Hippocampal formation (tissue), 2 donors: ENCODE measurements at regions not wholly inside any gene's neighbourhood (a gene's known extent, or its start where the extent isn't known, plus 50 kb on each side); places are given as distances from the start of the nearest gene placed in this dataset.

Experiments used
- DNase-seq, 2 donors: peaks; one replicate each; lab custom pipeline; 2025; lab: John Stamatoyannopoulos, UW

DNA sequence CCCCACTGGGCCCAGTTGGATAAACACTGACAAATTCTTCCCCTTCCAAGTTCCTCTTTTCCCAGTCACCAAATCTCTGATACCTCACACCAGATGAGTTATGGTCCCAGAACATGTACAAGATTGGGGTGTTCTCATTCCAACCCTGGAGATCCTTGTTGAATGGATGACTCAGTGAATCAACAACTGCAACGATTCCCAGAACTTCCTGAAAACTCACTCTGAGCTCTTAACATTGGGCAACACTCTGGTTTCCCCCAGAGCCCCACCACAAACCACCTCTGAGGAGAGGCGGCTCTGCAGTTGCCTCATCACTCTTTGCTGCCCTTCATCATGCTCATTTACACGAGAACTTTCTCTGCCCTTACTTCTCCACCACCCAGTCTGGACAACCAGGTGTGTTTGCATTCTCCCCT, 115.2 kb downstream of the MRPL14 start:
- DNase-seq, result no peak

DNA sequence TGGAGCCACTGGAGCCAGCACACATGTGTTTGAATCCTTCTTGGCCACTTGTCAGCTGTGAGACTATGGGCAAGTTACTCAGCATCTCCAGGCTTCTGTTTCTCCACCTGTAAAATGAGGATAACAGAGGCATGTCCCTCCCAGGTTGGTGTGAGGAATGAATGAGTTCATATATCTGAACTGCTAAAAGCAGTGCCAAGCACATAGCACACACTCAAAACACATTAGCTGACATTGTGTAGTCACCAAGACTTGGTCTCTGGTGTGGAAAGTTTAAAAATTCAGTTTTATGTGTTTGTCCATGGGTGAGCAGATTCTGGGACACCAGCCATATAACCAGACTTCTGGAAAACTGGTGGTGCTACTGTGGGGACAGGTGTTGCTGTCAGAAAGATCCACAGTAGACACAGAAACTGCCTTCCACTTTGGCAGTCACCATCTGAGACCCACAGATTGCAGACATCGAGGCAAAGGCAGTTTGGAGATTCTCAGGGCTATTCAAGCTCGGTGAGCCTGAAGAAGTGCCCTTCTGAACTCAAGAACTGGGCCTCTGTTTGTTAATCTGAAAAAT, 115.8 kb downstream of the MRPL14 start:
- no peak for DNase-seq

DNA sequence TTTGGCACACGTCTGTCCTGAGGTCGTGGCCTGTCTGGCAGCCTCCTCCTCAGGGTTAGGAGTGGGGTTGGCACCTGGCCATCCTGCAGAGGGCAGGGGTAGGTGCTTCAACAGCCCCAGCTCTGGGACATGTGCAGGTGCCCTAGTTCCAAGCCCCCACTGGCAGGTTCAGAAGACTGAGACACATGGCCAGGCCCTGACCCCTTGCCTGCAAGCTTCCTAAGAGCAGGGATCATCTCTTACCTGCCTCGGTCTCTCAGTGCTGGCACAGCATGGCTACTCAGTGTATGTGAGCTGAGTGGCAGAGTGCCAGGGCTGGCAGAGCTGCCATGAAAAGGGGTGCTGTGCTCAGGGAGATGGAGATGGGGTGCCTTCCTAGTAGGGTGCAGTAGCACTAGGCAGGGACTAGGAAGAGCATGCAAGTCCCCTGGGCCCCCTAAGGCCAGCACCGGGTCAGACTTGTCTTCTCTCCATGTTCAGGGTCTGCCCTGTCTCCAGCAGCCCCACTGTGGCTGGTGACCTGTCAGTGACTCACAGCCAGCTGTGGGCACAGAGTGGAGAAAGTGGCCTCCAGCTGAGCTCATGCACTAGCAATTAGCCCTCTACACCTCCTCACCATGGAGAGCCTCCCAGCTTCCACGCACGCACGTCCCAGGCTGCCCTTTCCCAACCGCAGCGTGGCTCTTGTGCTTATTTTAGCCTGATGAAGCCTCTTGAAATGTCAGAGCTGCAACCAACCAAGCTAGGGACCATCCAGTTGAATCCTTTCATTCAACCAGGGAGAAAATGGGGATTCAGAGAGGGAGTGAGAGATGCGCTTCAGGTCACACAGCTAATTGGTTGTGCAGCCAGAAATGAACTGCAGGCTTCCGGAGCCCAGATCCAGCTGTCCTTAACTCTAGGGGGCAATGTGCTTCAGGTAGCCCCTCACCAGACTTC, 116.6 kb downstream of the MRPL14 start:
- DNase-seq, result no peak

DNA sequence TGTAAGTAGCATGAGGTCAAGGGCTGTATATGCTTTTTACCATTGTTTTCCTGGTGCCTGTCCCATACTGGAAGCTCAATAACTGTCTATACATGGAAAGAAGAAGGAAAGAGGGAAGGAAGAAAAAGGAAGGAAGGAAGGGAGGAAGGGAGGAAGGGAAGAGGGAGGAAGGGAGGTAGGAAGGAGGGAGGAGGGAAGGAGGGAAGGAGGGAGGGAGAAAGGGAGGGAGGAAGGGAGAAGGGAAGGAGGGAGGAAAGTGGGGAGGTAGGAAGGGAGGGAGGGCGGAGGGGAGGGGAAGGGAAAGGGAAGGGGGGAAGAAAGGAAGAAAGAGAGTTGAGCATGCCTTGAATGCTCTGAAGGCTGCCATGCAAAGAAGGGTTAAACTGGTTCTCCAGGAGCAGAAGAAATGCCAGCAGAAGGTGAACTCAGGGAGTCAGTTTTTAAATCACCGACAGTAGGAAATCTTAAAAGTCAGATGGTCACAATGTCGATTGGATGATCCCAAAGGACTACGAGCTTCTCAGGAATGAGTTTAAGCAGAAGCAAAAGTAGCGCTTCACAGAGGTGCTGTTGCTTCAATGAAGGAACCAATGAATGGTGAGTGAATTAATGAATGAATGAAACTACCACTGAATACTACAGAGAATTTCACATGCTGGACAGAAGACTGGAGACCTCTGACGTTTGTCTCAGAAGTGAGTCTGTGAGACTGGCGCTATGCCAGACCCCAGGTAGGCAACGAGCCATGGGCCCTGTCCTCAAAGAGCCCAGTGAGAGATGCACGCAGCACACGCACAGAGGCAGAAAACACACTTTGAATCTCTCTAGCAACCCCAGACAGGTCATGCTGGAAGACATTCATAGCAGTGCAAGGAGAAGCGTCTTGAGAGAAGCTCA, 117.6 kb downstream of the MRPL14 start:
- DNase-seq, result no peak

DNA sequence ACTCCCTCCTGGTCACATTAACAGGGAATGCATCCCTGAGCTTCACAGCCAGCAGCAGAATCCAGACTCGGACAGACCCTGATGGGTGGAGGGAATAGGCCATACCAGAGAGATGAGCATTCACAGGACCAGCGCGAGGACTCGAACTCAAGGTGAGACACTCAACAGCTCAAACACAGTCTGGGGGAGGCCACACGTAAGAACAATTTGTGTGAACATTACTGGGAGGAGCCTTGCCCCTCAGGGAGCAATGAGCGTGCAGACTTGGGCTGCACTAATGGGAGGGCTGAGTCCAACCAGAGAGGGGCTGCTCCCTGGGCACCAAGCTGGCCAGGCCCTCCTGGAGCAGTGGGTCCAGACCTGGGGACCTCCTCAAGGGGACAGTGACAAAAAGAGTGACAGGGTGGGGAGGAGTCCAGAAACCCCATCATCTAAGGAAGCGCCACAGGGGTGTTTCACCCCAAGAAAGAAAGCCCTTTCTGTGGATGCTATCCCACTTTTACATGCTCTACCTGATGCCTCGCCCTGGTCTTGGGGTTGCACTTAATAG, 118.4 kb downstream of the MRPL14 start:
- no peak for DNase-seq

DNA sequence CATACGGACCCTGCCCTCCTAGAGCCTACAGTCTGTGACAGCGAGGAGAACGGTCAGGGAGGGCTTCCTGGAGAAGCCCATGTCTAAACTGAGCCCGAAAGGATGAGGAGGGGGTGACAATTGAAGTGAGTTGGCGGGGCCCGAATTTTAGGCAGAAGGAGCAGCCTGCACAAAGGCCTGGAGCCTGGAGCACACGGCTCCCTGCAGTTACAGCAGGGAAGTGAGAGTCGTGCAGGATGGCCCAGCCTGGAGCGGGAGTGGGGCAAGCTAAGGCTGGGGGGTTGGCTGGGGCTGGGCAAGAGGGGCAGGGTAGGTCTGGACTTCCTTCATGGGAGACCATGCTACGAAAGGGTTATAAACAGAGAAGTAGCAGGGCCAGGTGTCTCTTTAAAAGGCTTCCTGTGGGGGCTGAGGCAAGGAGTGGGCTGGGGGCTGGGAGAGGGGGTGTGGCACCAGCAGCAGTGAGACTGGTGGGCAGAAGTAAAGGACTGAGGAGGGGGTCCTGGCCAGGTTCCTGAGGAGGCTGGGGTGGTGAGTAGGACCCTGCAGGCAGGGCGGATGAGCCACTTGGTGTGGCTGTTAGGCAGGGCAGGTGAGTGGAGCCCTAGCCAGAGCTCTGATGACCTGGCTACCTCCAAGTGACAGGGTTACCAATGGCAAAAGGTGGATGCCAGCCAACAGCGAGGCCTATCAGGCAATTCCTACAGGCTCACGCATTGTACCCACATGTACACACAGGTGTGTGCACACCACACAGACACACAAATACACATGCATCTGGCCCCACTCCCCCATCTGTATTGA, 119.2 kb downstream of the MRPL14 start:
- no peak for DNase-seq

DNA sequence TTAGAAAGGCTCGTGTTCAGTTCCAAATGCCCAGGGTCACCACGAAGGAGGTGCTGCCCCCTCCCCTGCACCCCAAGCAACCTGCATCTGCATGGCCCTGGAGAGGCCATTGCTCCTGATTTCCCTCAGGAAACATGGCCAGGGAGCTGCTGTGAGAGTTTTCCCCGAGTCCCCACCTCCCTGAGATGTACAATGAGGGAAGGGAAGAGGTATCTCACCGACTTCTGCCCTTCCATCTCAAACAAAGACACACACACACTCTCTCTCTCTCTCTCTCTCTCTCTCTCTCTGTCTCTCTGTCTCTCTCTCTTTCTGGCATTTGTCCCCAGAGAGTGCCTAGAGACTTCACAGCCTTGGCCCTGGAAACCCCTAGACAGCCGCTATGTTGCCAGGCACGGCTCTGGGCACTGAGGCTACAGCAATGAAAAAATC, 120.4 kb downstream of the MRPL14 start:
- no peak for DNase-seq

DNA sequence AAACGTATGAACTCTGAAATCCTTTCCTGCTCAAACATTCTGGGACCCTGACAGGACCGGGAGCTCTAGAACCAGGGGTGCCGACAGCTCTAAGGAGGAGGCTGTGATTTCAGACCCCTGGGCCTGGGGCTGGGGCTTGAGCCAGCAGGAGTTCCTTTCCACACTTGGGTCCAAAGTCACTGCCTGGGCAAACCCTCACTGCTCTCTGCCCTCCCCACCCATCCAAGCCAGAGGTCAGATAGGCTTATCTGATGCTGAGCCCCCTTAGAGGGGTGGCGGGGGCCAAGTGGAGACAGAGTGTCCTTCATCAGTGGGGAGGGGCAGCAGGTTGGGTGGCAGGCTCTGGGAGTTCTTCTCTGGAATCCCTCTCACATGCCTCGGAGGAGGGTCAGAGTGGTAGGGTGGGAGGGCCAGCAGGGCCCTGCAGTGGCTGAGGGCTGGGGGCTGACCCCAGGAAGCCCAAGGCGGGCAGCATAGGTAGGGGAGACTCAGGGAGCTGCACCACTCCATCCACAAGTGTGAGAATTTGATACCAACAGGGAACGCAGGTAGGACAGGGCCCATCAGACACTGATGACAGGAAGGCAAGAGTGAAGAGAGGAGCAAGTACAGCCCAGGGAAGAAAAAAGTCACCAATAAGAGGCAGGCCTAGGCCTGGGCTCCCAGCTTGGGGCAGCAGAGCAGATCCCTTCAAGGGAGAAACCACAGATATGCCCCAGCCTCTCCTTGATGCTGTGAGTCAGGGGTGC, 121.0 kb downstream of the MRPL14 start:
- no peak for DNase-seq

DNA sequence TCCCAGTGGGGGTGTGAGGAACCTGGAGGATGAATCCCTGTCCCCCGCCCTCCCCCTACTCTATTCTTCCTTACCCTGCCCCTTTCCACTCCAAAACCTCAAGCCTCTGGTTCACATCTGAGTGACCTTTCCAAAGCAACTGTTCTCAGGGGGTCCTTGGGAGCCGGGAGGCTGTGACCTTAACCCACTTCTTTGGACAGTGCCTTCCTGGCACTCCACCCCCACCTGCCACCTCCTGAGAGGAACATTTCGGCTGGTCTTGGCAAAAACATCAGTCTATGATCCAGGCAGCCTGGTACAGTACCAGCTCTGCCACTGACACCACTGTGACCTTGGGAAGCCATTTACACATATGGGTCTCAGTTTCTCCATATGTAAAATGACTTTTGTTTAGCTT, 121.7 kb downstream of the MRPL14 start:
- no peak for DNase-seq

DNA sequence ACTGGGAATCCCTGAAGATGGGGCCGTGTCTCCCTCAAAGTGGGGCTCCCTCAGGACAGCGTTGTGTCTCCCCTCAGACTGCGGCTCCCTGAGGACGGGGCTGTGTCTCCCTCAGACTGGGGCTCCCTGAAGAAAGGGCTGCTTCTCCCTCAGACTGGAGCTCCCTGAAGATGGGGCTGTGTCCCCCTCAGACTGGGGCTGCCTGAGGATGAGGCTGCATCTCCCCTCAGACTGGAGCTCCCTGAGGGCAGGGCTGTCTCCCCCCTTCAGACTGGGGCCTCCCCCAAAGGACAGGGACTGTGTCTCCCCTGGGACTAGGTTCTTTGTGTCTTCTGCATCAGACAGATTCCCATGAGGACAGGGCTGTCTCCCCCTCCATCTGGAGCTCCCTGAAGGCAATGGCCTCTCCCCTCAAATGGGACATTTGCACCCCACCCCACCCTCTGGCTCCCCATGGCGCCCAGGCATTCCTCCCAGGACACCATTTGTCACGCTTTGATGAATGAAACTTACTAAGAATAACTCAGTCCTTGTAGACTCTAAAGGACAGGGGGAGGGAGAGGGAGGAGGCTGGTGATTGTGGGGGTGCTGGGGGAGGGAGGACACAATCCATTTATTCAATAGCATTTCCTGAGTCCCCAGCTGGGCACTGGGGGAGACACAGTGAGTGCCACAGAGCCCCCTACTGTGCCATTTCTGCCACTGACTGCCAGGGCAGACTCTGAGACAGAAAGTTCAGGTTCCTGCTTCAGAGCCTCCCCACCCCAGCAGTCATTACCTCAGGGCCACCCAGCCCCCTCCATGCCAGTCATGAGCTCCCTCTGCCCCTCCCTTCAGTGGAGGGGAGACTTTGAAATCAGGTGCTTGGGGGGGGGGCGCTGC, 122.4 kb downstream of the MRPL14 start:
- no peak for DNase-seq

DNA sequence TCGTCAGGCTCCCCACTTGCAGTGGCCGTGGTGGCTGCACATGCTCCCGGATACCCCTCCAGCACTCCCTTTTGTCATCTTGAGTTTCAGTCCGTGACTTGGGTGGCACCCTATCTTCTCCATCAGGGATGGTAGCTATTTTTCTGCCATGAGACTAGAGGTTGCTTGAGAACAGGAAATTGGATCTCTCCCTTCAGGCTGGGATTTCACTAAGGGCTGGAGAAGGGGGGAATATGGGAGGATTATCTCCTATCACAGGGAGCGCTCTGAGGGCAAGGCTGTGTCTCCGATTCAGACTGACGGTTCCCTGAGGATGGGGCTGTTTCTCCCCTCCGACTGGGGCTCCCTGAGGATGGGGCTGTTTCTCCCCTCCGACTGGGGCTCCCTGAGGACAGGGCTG, 123.1 kb downstream of the MRPL14 start:
- no peak for DNase-seq

DNA sequence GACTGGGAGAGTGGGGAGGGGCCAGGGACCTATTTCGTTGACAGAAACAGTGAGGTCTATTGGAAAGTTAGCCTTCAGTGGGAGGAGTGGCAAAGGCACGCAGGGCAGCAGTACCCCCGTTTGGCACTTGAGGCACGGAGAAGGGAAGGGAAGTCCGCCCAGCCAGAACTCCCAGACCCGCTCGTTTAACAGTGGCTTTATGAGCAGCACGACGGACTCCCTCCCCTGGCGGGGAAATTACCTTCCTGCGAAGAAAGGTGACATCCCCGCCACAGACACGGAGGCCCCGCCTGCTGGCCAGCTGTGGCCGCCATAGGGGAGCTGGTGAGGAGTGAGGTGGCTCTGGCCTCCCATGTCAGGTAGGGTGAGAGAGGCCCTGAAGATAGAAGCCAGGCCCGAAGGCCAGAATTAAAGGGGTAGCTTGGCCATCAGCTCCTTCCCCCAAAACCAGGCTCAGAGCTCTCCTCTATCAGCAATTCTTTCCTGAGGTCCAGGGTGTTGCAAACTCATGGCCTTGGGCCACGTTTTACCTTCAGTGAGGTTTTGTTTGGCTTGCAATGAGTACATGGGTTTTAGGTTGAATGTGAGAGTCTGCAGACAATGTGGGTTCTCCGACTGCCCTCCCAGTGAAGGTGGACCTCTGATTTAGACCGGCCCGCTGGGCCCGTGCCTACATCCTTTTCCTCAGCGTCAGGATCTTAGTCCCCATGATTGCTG, 123.7 kb downstream of the MRPL14 start:
- no peak for DNase-seq

DNA sequence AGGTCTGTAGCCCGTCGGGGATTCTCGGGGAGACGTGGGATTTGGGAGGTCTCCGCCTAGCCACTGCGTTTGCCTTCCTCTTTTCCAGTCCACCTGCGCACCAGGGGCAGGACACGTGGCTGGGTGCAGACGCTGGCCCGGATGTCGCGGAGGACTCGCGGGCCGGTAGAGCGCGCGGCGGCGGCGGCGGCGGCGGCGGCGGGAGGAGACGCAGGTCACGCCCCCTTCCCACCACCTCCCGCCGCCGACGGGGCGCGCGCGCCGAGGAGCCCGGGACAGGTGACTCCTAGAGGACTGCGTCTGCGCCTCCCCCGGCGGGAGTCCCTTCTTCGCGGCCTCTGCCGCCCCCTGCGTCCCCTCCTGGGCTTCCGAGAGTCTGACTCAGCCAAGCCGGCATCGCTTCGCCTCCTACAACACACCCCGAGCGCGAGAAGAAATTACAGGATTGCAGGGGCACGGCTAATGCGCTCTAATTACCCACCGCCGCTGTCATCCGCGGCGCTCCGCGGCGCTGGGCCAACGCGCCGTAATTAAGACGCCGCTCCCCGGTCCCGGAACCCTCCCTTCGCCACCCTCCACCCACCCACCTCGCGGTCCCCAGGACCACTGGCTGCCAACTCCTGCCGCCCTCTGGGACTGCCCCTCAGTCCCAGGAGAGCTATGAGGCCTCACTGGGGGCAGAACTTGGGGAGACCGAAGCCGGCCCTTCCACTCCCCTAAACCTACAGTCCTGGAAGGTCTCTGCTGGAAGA, 124.5 kb downstream of the MRPL14 start:
- no peak for DNase-seq

DNA sequence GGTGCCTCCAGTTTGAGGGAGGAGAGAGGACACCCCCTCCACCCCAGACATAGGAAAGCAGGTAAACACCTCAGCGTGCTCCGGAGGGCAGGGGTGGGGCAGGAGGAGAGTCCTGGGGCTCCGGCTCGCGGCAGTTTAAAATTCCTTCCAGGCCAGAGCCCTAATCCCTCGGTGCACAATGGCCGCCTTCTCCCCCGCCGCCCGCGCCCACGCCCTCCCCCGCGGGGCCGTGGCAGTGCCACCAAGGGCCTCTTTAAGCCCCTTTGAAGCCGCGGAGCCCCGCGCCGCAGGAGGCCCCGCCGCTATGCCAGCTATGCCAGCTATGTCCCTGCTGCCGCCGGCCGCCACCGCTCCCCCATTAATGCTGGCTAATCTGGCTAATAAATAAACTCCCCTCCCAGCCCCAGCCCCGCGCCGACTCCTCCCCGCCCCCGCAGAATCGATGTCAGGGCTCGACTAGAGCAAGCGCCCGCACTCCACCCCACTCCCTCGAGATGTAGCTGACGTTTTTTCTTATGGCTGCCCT, 125.1 kb downstream of the MRPL14 start:
- no peak for DNase-seq

DNA sequence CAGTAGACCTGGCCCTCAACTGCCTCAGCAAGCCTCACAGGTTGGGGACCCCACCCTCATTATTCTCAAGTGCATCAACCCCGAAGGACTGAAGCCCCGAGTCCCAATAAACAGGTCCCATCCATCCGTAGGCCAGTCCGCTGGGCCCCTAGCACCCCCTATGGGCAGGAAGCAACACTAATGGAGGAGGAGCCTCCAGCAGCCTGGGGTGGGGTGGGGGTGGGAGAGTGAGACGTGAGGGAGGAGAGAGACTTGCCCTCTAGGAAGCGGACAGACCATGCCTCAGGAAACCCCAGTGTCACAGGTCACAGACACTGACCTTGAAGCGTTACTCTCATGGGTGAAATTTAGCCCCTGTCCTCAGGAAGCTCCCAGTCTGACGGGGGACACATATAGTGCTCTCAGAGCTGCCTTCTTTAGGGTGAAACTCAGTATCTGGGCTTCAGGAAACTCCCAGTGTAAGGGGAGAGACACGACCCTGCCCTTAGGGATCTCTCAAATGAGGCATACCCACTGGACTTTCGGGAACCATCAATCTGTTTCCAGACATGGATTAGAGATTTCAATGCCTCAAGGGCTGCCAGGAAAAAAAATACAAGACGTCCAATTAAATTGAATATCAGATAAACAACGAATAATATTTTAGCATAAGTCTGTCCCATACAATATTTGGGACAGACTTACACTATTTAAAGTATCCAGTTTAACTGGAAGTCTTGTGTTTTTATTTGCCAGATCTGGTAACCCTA, 125.8 kb downstream of the MRPL14 start:
- DNase-seq, result no peak

DNA sequence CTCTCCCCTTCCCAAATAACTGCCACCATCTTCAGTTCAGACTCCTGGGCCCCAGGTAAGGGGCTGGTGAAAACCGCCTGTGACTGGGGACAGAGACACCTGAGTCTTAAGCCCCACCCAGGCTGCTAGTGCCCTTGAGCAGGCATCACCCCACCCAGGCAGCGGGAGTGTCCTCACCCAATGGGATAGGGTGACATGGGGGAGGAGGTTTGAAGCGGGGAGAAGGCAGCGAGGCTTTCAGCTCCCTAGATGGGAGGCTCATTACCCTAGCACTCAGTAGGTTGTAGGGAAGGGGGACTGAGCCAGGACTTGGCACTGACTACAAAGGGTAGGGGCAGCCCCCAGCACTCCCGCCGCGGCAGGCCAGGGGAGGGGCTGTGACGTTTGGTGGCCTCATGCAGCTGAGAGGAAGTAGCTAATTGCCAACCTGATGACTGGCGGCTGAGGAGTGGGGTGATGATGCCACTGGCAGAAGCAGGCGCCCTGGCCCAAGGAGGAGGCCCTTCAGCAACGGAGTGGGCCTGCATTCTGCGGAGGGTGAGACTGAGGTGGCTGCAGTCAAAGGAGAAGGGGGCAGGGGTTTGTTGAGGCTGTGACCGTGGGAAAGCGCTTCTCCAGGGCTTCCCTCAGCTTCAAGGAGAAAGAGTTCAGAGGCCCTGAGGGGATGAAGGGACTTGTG, 126.9 kb downstream of the MRPL14 start:
- no peak for DNase-seq

DNA sequence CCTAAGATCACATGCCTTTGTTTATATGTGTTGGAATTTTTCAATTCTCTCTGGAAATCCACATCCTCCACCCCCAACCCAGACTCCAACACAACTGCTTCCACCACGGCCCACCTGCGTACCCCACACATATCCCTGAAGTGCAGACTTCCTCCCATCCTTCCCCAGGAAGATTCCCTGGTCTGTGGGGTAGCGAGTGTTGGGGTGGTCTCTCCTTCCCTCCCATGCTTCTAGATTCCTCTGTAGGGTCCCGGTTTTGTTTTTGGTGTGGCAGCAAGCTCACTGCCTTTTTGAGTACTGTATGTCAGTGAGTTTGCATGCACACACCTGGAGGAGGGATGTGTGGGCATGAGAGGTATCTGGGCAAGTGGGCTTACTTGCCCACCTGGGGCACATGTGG, 127.6 kb downstream of the MRPL14 start:
- no peak for DNase-seq
